ENCODE measurements at regions not wholly inside any gene's neighbourhood (a gene's known extent, or its start where the extent isn't known, plus 50 kb on each side); places are given as distances from the start of the nearest gene placed in this dataset.

DNA sequence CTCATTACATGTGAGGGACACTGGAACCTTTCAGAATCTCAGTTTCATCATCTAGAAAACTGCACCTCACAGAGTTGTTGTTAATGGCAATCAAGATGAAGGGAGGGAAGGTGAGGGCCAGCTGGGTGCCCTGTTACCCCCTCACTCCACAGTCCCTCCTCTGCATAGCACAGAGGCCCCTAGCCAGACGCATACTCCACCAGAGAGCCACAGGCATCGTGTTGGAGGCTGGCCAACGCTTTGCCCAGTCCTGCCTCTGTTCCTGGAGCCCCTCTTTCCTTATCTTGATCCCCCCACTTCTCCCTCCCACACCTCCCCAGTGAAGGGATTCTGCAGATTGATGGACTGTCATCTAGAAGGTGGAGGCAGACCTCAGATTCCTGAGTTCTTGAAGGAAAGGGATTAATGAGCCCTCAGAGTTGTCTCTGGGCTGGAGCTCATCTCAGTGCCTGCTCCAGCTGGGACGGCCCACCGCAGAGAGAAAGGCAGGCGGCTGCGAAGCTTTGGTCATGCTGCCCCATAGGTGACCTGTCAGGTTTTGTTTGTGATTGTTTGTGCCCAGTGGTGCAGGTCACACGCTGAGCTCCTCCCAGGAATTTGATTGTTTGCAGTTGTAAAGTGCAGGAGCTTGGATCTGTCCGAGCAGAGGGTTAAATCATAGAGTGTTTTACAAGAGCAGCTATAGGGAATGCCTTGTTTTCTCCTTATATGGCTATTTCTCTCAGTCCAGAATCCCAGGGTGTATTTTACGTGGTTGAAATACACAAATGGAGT is 487.3 kb downstream of the CCDC171 start:
- Mint-ChIP-seq H3K9me3 (peaks cover 4% of the 10 kb centered on the region), H3K27me3 (no peaks in the 10 kb centered on the region), H3K4me3 (no peak overlapping the region), H3K4me1 (no peaks in the 10 kb centered on the region), H3K36me3 (ENCODE audit: insufficient read depth) (no peaks in the 10 kb centered on the region), H3K27ac (ENCODE audit: low read depth) (no peak overlapping the region)
- ATAC-seq (replicated peaks; ENCODE audit: extremely low read depth, poor library complexity, severe bottlenecking) (no peak), DNase-seq (ENCODE audit: low spot score in 2 of 2) (no peak)

DNA sequence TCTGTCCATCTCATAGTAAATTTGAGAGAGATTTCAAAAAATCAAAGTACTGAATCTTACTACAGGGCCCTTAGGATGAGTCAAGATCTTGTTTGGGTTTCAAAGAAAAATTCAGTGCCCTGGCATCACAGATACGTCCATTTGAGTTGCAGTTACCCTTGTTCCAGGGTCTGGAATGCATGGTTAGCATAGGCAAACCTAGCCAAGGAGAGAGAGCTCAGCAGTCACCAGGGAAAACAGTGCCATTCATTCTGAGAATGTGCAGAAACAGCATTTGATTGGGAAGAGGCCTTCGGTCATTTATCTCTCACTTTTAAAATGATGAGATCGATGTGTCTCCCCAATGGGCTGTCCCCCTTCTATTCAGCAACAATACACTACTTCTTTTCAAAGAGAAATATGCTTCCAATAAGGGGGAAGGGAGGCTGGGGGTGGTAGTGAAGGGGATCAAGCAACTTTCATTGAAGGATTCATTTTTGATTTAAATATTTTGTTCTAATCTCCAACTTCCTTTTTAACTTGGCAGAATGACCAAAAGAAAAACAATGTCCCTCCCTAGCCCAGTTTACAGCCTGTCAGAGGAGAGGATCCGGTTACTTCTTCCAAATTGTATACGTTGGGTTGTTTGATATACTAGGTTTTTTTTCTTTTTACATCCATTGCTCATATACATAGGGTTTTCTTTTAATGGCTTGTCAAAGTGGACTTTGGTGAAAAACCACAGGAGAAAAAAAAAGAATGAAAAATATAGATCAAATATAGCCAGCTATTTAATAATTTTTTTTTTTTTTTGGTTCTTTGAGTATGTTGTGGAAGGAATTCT is 491.1 kb downstream of the CCDC171 start:
- DNase-seq (ENCODE audit: low spot score in 2 of 2) = no peak
- Mint-ChIP-seq H3K4me3 (no peak overlapping the region), H3K27me3 (no peaks in the 10 kb centered on the region), H3K27ac (ENCODE audit: low read depth) (no peak overlapping the region), H3K36me3 (ENCODE audit: insufficient read depth) (no peaks in the 10 kb centered on the region), H3K9me3 (peaks cover 16% of the 10 kb centered on the region), H3K4me1 (no peaks in the 10 kb centered on the region)
- ATAC-seq (replicated peaks; ENCODE audit: extremely low read depth, poor library complexity, severe bottlenecking) = no peak

DNA sequence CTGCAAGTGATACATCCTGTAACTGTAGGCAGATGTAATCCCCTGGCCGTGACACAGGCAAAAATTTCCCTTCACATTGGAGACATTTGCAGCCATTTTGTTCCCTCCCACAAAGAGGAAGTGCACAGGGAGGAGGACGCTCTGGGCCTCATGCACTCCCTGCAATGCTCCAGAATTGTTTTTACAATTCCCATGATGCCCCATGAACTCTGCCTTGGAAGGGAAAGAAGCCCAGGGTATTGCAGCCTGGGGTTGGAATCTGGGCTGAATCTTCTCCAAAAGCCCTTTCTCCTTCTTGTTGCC is 491.7 kb downstream of the CCDC171 start:
- peaks cover 16% of the 10 kb centered on the region for H3K9me3 Mint-ChIP-seq
- no peaks in the 10 kb centered on the region for H3K4me1 Mint-ChIP-seq
- H3K27ac Mint-ChIP-seq (ENCODE audit: low read depth) = no peak overlapping the region
- DNase-seq (ENCODE audit: low spot score in 2 of 2) (no peak), ATAC-seq (replicated peaks; ENCODE audit: extremely low read depth, poor library complexity, severe bottlenecking) (no peak)
- no peaks in the 10 kb centered on the region for H3K27me3 Mint-ChIP-seq
- no peaks in the 10 kb centered on the region for H3K36me3 Mint-ChIP-seq (ENCODE audit: insufficient read depth)
- no peak overlapping the region for H3K4me3 Mint-ChIP-seq

- no peak for ATAC-seq (replicated peaks; ENCODE audit: extremely low read depth, poor library complexity, severe bottlenecking)
- Mint-ChIP-seq H3K36me3 (ENCODE audit: insufficient read depth) (no peaks in the 10 kb centered on the region), H3K27me3 (no peaks in the 10 kb centered on the region), H3K4me1 (no peaks in the 10 kb centered on the region), H3K4me3 (no peak overlapping the region), H3K27ac (ENCODE audit: low read depth) (no peak overlapping the region), H3K9me3 (peaks cover 16% of the 10 kb centered on the region)
- no peak for DNase-seq (ENCODE audit: low spot score in 2 of 2)
These were observed 492.9 kb downstream of the CCDC171 start for GRCh38 chr9:16045651-16046280.

DNA sequence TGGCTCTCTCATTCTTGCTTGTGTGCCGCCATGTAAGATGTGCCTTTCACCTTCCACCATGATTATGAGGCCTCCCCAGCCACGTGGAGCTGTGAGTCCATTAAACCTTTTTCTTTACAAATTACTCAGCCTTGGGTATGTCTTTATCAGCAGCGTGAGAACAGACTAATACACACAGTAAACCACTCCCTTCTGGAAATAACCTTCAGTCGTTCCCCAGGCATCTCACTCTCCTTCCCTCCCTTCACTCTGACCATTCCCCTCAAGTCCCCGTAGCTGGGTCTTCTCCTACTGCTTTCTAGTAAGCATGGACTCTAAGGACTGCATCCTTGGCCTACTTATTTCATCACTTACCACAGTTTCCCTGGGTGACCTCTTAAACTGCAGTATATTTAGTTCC is 493.9 kb downstream of the CCDC171 start:
- ATAC-seq (replicated peaks; ENCODE audit: extremely low read depth, poor library complexity, severe bottlenecking) (no peak), DNase-seq (ENCODE audit: low spot score in 2 of 2) (no peak)
- Mint-ChIP-seq H3K4me1 (no peaks in the 10 kb centered on the region), H3K36me3 (ENCODE audit: insufficient read depth) (no peaks in the 10 kb centered on the region), H3K27me3 (no peaks in the 10 kb centered on the region), H3K9me3 (peaks cover 12% of the 10 kb centered on the region), H3K27ac (ENCODE audit: low read depth) (no peak overlapping the region), H3K4me3 (no peak overlapping the region)

- Mint-ChIP-seq H3K4me1 (no peaks in the 10 kb centered on the region), H3K9me3 (peaks cover 18% of the 10 kb centered on the region), H3K27me3 (no peaks in the 10 kb centered on the region), H3K4me3 (no peak overlapping the region), H3K36me3 (ENCODE audit: insufficient read depth) (no peaks in the 10 kb centered on the region), H3K27ac (ENCODE audit: low read depth) (no peak overlapping the region)
- DNase-seq (ENCODE audit: low spot score in 2 of 2) (no peak), ATAC-seq (replicated peaks; ENCODE audit: extremely low read depth, poor library complexity, severe bottlenecking) (no peak)
These were observed 495.3 kb downstream of the CCDC171 start for GRCh38 chr9:16048129-16048528.

DNA sequence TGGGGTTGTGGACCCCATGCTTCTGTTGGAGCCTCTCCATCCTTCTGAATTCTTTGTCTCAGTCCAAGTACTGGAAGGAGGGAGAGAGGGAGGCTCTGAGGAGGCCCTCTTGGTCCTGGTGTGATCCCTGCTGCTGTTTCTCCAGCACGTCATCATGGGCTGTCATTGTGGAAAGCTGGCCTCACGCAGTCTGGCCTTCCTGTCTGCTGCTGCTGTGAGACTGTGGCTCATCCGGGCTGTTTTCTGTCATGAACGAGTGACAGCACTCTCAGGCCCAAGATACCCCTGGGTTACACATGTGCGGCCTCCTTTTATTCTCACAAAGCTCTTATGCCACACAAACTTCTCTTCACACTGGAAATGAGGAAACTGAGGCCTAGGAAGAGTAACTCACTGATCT is 499.3 kb downstream of the CCDC171 start:
- Mint-ChIP-seq H3K36me3 (ENCODE audit: insufficient read depth) (no peaks in the 10 kb centered on the region), H3K4me1 (no peaks in the 10 kb centered on the region), H3K27ac (ENCODE audit: low read depth) (no peak overlapping the region), H3K9me3 (peaks cover 10% of the 10 kb centered on the region), H3K4me3 (no peak overlapping the region), H3K27me3 (no peaks in the 10 kb centered on the region)
- DNase-seq (ENCODE audit: low spot score in 2 of 2) (no peak), ATAC-seq (replicated peaks; ENCODE audit: extremely low read depth, poor library complexity, severe bottlenecking) (no peak)

GRCh38 chr9:16052757-16053530 is 500.1 kb downstream of the CCDC171 start:
- Mint-ChIP-seq H3K36me3 (ENCODE audit: insufficient read depth) (no peaks in the 10 kb centered on the region), H3K4me1 (no peaks in the 10 kb centered on the region), H3K27ac (ENCODE audit: low read depth) (no peak overlapping the region), H3K4me3 (no peak overlapping the region), H3K9me3 (peaks cover 6% of the 10 kb centered on the region), H3K27me3 (no peaks in the 10 kb centered on the region)
- ATAC-seq (replicated peaks; ENCODE audit: extremely low read depth, poor library complexity, severe bottlenecking) (no peak), DNase-seq (ENCODE audit: low spot score in 2 of 2) (no peak)

DNA sequence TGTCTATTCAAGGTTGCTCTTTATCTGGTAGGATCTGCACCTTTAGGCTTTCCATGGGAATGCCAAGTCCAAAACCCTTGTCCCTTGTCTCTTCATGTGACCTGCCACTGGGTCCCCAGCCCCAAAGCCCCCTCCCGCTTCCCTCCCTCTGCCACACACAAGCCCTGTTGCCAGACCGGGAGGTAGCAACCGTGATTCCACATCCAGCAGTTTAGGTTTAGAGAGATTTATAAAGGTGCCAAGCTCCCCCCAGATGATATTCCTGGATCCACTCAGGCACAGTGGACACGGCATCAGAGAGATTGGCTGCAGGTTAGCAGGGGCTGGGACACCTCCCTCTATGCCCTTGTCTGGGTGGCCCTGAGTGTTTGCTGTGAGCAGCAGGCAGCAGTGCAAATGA is 504.7 kb downstream of the CCDC171 start:
- H3K27ac Mint-ChIP-seq (ENCODE audit: low read depth) = no peak overlapping the region
- no peaks in the 10 kb centered on the region for H3K27me3 Mint-ChIP-seq
- no peak for DNase-seq (ENCODE audit: low spot score in 2 of 2)
- no peaks in the 10 kb centered on the region for H3K36me3 Mint-ChIP-seq (ENCODE audit: insufficient read depth)
- H3K4me3 Mint-ChIP-seq = no peak overlapping the region
- H3K9me3 Mint-ChIP-seq = peaks cover 14% of the 10 kb centered on the region
- H3K4me1 Mint-ChIP-seq = no peaks in the 10 kb centered on the region
- ATAC-seq (replicated peaks; ENCODE audit: extremely low read depth, poor library complexity, severe bottlenecking) = no peak

- Mint-ChIP-seq H3K4me3 (no peak overlapping the region), H3K4me1 (no peaks in the 10 kb centered on the region), H3K36me3 (ENCODE audit: insufficient read depth) (no peaks in the 10 kb centered on the region), H3K27ac (ENCODE audit: low read depth) (no peak overlapping the region), H3K27me3 (no peaks in the 10 kb centered on the region), H3K9me3 (peaks cover 9% of the 10 kb centered on the region)
- no peak for ATAC-seq (replicated peaks; ENCODE audit: extremely low read depth, poor library complexity, severe bottlenecking)
- no peak for DNase-seq (ENCODE audit: low spot score in 2 of 2)
These were observed 505.3 kb downstream of the CCDC171 start for GRCh38 chr9:16058131-16058549.

DNA sequence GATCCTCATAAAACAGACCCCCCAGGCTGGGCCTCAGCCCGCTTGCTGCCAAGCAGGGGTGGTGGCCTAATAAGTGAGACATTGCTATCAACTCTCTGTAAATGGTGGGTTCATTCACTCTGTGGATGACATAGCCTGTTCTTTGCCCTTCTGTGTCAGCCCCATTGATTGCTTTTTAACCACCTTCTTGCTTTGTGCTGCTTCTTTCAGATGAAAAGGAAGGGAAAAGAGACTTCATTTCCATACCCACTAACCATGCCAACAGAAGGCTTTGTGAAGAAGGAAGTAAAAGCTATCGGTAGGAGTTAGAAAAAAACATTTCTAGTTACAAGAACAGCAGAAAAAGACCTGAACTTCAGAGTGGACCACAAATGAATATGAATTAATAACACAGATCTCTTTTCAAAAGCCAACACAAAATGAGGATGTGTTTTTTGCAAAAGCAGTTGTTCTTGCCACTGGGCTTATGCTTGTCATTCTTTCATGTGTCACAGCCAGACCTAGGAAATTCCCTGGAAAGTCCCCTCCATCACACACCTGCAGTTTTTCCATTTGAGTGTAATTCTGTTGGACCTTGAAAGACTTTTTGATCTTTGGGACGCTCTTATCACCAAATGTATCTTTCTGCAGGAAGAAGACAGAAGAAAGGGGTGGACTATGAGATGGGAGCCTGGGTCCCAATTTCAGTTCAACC is 507.7 kb downstream of the CCDC171 start:
- Mint-ChIP-seq H3K27me3 (no peaks in the 10 kb centered on the region), H3K9me3 (peaks cover 9% of the 10 kb centered on the region), H3K4me1 (no peaks in the 10 kb centered on the region), H3K36me3 (ENCODE audit: insufficient read depth) (no peaks in the 10 kb centered on the region), H3K4me3 (no peak overlapping the region), H3K27ac (ENCODE audit: low read depth) (no peak overlapping the region)
- ATAC-seq (replicated peaks; ENCODE audit: extremely low read depth, poor library complexity, severe bottlenecking) (no peak), DNase-seq (ENCODE audit: low spot score in 2 of 2) (no peak)
